SK-MEL-5 (cell line): ENCODE measurements at regions not wholly inside any gene's neighbourhood (a gene's known extent, or its start where the extent isn't known, plus 50 kb on each side); places are given as distances from the start of the nearest gene placed in this dataset.

Experiments used
- DNase-seq: peaks from one replicate; pipeline ENCODE4 v3.0.0-alpha.2; 2016; ENCODE audit warnings: low read depth, low spot score
- in situ Hi-C: cut with HindIII; loops from 2 replicates; pipeline ENCODE4 v1.10.0; 2016; ENCODE audit warnings: low sequenced_read_pairs, high pct_unique_total_duplicates, low pct_unique_long_range_greater_than_20kb

GRCh38 chr7:20927976-20928375 is 141.3 kb upstream of the SP8 start:
- in situ Hi-C loops, result no loop called here
- DNase-seq, result peak; percentile 41

- in situ Hi-C loops, result no loop called here
- no peak for DNase-seq
Observed at GRCh38 chr7:20929199-20929598, 142.5 kb upstream of the SP8 start.

- in situ Hi-C loops, result no loop called here
- no peak for DNase-seq
Observed at GRCh38 chr7:20931739-20932138, 145.1 kb upstream of the SP8 start.

GRCh38 chr7:20932785-20933527 is 146.3 kb upstream of the SP8 start:
- peak; percentile 70 for DNase-seq
- in situ Hi-C loops, result no loop called here

- in situ Hi-C loops, result no loop called here
- DNase-seq, result no peak
Observed at GRCh38 chr7:20945451-20945850, 158.8 kb upstream of the SP8 start.

GRCh38 chr7:20952916-20953315 is 166.2 kb upstream of the SP8 start:
- no peak for DNase-seq
- in situ Hi-C loops, result no loop called here

- DNase-seq, result peak; percentile 50
- in situ Hi-C loops, result no loop called here
Observed at GRCh38 chr7:20954711-20955619, 168.3 kb upstream of the SP8 start.

- in situ Hi-C loops, result no loop called here
- DNase-seq, result no peak
Observed at GRCh38 chr7:20958572-20958971, 171.9 kb upstream of the SP8 start.

- in situ Hi-C loops, result no loop called here
- no peak for DNase-seq
Observed at GRCh38 chr7:20959281-20959680, 172.6 kb upstream of the SP8 start.

GRCh38 chr7:20963556-20964280 is 177.0 kb upstream of the SP8 start:
- DNase-seq, result no peak
- in situ Hi-C loops, result no loop called here

GRCh38 chr7:20964281-20964918 is 177.7 kb upstream of the SP8 start:
- in situ Hi-C loops, result no loop called here
- no peak for DNase-seq

- DNase-seq, result no peak
- in situ Hi-C loops, result no loop called here
Observed at GRCh38 chr7:20971219-20971618, 184.5 kb upstream of the SP8 start.

GRCh38 chr7:20980232-20980631 is 193.5 kb upstream of the SP8 start:
- no peak for DNase-seq
- in situ Hi-C loops, result no loop called here

GRCh38 chr7:20980668-20981264 is 194.1 kb upstream of the SP8 start:
- DNase-seq, result no peak
- in situ Hi-C loops, result no loop called here

GRCh38 chr7:20988340-20988739 is 201.7 kb upstream of the SP8 start:
- DNase-seq, result no peak
- in situ Hi-C loops, result no loop called here

- in situ Hi-C loops, result no loop called here
- DNase-seq, result peak; percentile 37
Observed at GRCh38 chr7:20991544-20991943, 204.9 kb upstream of the SP8 start.

- no peak for DNase-seq
- in situ Hi-C loops, result no loop called here
Observed at GRCh38 chr7:20993693-20994092, 207.0 kb upstream of the SP8 start.
